ENCODE measurements at regions not wholly inside any gene's neighbourhood (a gene's known extent, or its start where the extent isn't known, plus 50 kb on each side); places are given as distances from the start of the nearest gene placed in this dataset.

GRCh38 chr2:185338104-185338503 lies 400.5 kb upstream of the FSIP2 start:
- no peak overlapping the region for H3K27ac ChIP-seq (ENCODE audit: low read depth in 1 of 2, low read length in 2 of 2)
- H3K4me3 ChIP-seq (ENCODE audit: low read length), result no peak overlapping the region
- intact Hi-C loops (cut with DNase I, micrococcal nuclease), result no loop called here
- no peaks in the 10 kb centered on the region for H3K36me3 ChIP-seq (ENCODE audit: insufficient read depth, low read length)
- H3K9me3 Mint-ChIP-seq, result peaks cover 3% of the 10 kb centered on the region
- no peak for DNase-seq
- H3K9me3 ChIP-seq (ENCODE audit: control insufficient read depth in 1 of 2, insufficient read depth in 1 of 2, low read length in 2 of 2), result no peaks in the 10 kb centered on the region
- CTCF ChIA-PET, result no interaction called here
- TF ChIP-seq CTCF (IDR thresholded peaks at IDR 0.05), result no peak
- H3K4me1 ChIP-seq (ENCODE audit: insufficient read depth, low read length), result no peaks in the 10 kb centered on the region
- H3K27me3 Mint-ChIP-seq, result no peaks in the 10 kb centered on the region
- H3K4me3 Mint-ChIP-seq, result no peak overlapping the region
- no peak overlapping the region for H3K27ac Mint-ChIP-seq
- no peaks in the 10 kb centered on the region for H3K4me1 Mint-ChIP-seq (ENCODE audit: low read depth)
- H3K36me3 Mint-ChIP-seq (ENCODE audit: low read depth), result no peaks in the 10 kb centered on the region
- H3K27me3 ChIP-seq (ENCODE audit: control insufficient read depth in 1 of 2, insufficient read depth in 2 of 2, low read length in 2 of 2), result no peaks in the 10 kb centered on the region
- POLR2A ChIA-PET, result no interaction called here
- no peak for ATAC-seq (ENCODE audit: poor library complexity)

- Mint-ChIP-seq H3K27me3 (no peaks in the 10 kb centered on the region), H3K4me1 (ENCODE audit: low read depth) (no peaks in the 10 kb centered on the region), H3K9me3 (no peaks in the 10 kb centered on the region), H3K4me3 (no peak overlapping the region), H3K27ac (no peak overlapping the region), H3K36me3 (ENCODE audit: low read depth) (no peaks in the 10 kb centered on the region)
- no peak for ATAC-seq (ENCODE audit: poor library complexity)
- no peak overlapping the region for H3K4me3 ChIP-seq (ENCODE audit: low read length)
- no peak overlapping the region for H3K27ac ChIP-seq (ENCODE audit: low read depth in 1 of 2, low read length in 2 of 2)
- no peaks in the 10 kb centered on the region for H3K4me1 ChIP-seq (ENCODE audit: insufficient read depth, low read length)
- no peaks in the 10 kb centered on the region for H3K36me3 ChIP-seq (ENCODE audit: insufficient read depth, low read length)
- intact Hi-C loops (cut with DNase I, micrococcal nuclease), result no loop called here
- POLR2A ChIA-PET, result no interaction called here
- no peak for DNase-seq
- no peaks in the 10 kb centered on the region for H3K27me3 ChIP-seq (ENCODE audit: control insufficient read depth in 1 of 2, insufficient read depth in 2 of 2, low read length in 2 of 2)
- no peak for TF ChIP-seq CTCF (IDR thresholded peaks at IDR 0.05)
- CTCF ChIA-PET, result no interaction called here
- H3K9me3 ChIP-seq (ENCODE audit: control insufficient read depth in 1 of 2, insufficient read depth in 1 of 2, low read length in 2 of 2), result peaks cover 0 to 11% of the 10 kb centered on the region in 2 experiments
These were observed 391.2 kb upstream of the FSIP2 start for GRCh38 chr2:185347445-185347844.

- CTCF ChIA-PET, result no interaction called here
- no peak overlapping the region for H3K4me3 ChIP-seq (ENCODE audit: low read length)
- no peaks in the 10 kb centered on the region for H3K27me3 ChIP-seq (ENCODE audit: control insufficient read depth in 1 of 2, insufficient read depth in 2 of 2, low read length in 2 of 2)
- POLR2A ChIA-PET, result no interaction called here
- ATAC-seq (ENCODE audit: poor library complexity), result no peak
- no peaks in the 10 kb centered on the region for H3K4me1 ChIP-seq (ENCODE audit: insufficient read depth, low read length)
- DNase-seq, result no peak
- intact Hi-C loops (cut with DNase I, micrococcal nuclease), result no loop called here
- H3K9me3 ChIP-seq (ENCODE audit: control insufficient read depth in 1 of 2, insufficient read depth in 1 of 2, low read length in 2 of 2), result peaks cover 0 to 5% of the 10 kb centered on the region in 2 experiments
- Mint-ChIP-seq H3K27me3 (no peaks in the 10 kb centered on the region), H3K9me3 (peaks cover 4% of the 10 kb centered on the region), H3K27ac (no peak overlapping the region), H3K4me1 (ENCODE audit: low read depth) (no peaks in the 10 kb centered on the region), H3K36me3 (ENCODE audit: low read depth) (no peaks in the 10 kb centered on the region), H3K4me3 (no peak overlapping the region)
- no peak overlapping the region for H3K27ac ChIP-seq (ENCODE audit: low read depth in 1 of 2, low read length in 2 of 2)
- no peaks in the 10 kb centered on the region for H3K36me3 ChIP-seq (ENCODE audit: insufficient read depth, low read length)
- no peak for TF ChIP-seq CTCF (IDR thresholded peaks at IDR 0.05)
These were observed 377.8 kb upstream of the FSIP2 start for GRCh38 chr2:185360776-185361175.

All from CD4-positive, alpha-beta T cell (primary cell).